D341Med (cell line): ENCODE measurements at regions not wholly inside any gene's neighbourhood (a gene's known extent, or its start where the extent isn't known, plus 50 kb on each side); places are given as distances from the start of the nearest gene placed in this dataset.

Experiments
- DNase-seq: peaks from one replicate; pipeline ENCODE4 v3.0.0; 2012; ENCODE audit warnings: low spot score

GRCh38 chr2:57575700-57576268, 470.8 kb upstream of the VRK2 start:
- no peak for DNase-seq

DNA sequence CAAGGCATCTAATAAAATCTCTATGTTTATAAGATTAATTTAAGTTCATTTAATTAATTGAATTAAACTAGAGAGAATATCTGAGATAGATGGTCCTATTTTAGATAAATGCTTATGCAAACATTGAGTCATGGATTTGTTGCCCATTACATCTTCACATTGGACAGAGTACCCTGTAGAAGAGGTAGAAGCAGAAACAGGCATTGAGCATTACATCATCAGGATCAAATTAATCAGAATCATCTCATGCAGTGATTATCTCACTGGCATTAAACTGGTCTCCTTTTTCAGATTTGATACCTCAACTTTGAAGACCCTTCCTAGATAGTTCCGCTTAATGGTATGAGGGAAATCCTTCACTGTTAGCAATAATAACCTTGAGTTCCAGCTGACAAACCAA, 469.6 kb upstream of the VRK2 start:
- DNase-seq, result no peak

- no peak for DNase-seq
Observed at GRCh38 chr2:57597940-57598339, 448.7 kb upstream of the VRK2 start.

- no peak for DNase-seq
Observed at GRCh38 chr2:57598551-57598950, 448.1 kb upstream of the VRK2 start.

- no peak for DNase-seq
Observed at GRCh38 chr2:57602733-57603132, 443.9 kb upstream of the VRK2 start.

DNA sequence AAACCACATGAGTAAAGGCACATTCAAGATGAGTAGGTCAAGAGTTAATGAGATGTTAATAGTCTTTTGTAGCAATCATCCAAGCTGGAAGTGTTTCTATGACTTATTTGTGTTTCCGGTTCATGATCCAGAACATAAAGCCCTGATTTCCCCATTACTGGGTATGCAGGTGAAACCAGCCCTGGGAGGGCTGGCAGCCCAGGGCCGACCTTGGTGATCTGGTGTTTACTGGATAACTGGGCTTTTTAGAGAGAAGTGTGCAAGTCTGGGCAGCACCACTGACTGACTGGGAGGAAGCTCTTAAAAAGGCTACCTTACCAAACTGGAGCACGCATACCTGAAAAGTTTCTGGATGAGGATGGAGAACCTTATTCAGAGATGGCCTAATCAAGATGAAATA, 431.6 kb upstream of the VRK2 start:
- no peak for DNase-seq

- no peak for DNase-seq
Observed at GRCh38 chr2:57615855-57616556, 430.6 kb upstream of the VRK2 start.

DNA sequence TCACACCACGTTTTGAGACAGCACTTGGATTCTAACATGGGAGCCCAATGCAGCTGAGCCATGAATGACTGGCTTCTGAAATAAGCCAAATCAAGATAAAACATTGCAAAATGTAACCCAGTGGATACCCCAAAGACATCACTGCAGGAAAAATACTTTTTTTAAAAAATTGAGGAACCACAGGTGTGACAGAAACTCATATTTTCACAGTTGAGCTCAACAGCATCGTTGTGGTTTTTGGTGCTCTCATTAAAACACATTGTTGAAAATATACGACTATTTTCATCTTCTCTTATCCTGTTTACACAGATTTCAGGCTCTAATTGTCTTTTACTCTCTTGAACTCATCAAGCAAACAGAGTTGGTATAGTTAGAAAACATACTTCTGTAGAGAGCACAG, 429.3 kb upstream of the VRK2 start:
- no peak for DNase-seq

DNA sequence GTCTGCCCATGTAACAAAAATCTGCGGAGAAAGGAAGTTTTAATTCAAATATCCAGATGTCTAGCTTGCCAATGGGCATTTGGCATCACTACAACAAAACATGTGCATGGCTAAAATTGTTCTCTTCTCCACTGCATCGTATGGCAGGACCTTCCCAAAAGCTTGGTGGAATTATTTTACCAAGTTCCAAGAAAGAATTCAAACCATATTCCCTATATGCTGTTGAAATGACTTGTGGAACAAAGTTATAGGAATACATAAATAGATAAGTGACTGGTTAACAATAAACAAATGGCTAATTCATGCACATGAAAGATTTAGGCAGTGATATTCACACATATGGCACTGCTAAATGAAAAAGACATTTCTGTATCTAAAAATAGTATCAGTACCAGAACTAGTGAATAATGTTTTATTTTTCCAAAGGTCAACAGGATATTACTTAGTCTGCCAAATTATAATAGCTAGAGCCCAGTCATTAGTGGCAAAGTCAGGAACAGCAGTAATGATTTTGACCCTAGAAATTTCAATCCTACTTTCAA, 425.4 kb upstream of the VRK2 start:
- DNase-seq, result no peak

GRCh38 chr2:57622009-57622408, 424.6 kb upstream of the VRK2 start:
- DNase-seq, result no peak

- no peak for DNase-seq
Observed at GRCh38 chr2:57656198-57656597, 390.4 kb upstream of the VRK2 start.

- DNase-seq, result no peak
Observed at GRCh38 chr2:57669570-57669969, 377.0 kb upstream of the VRK2 start.

DNA sequence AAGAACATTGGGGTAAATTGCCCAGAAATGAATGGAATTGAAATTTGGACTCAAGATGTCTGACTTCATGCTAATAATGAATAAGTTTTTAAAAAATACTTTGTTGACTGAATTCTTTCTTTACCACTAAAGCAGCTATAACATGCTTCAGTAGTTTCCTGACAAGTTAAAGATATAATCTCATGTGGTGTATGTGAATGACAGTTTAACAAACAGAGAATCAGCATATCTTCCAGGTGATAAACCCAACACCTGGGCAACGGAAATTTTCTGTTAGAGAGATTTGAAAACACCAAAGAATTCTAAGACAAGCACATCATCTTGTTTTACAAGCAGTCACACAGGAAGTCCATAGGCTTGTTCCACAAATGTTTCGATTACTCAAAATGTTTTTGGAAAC, 372.6 kb upstream of the VRK2 start:
- DNase-seq, result no peak

GRCh38 chr2:57674743-57675142, 371.9 kb upstream of the VRK2 start:
- DNase-seq, result no peak

GRCh38 chr2:57677296-57677695, 369.3 kb upstream of the VRK2 start:
- DNase-seq, result no peak

- no peak for DNase-seq
Observed at GRCh38 chr2:57681650-57682049, 365.0 kb upstream of the VRK2 start.

DNA sequence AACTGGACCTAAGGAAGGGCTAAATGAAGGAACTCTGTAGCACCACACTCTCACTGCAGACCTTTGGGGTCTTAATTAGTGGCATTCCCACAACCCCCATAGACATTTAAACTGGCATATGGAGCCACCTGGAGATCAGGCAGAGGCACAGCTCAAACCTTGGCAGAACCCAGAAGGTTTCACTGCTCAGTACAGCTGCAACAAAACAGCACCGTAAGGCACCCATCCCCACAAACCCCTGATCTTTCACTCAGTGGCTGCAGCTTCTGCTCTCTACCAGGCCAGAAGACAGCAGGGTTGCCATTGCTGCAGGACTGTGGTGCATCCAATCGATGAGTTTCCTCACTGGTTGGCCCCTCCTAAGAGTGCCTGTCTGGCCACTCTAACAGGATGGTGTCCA, 361.6 kb upstream of the VRK2 start:
- DNase-seq, result no peak

DNA sequence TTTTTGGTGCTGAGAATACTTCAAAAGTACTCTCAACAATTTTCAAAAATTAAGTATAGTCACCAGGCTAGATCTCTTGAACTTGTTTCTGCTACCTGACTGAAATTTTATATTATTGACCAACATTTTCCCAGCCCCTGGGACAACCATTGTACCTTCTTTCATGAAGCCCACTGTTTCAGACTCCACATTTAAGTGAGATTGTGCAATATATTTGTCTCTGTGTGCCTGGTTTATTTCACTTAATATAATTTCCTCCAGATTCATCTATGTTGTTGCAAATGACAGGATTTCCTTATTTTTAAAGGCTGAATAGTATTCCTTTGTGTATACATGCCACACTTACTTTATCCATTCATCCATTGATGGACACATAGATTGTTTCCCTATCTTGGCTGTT, 354.2 kb upstream of the VRK2 start:
- no peak for DNase-seq

GRCh38 chr2:57693177-57693576, 353.4 kb upstream of the VRK2 start:
- no peak for DNase-seq

GRCh38 chr2:57693965-57694364, 352.6 kb upstream of the VRK2 start:
- DNase-seq, result no peak

DNA sequence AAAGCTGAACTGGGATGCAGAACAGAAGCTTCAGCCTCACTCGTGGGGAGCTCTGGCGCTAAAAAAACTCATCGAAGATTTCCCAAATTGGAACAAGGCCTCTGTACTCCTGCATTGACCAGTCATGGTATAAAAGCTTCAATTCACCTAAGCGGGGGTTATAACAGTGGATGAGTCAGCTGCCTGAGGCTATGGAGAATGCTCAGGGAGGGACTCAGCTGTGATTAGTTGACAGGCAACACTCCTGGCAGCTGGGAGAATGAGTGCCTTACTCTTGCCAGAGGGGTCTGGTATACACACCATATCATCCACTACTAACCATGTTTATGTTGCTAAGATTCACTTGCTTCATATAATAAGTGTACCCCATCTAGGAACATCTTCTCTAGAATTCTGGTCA, 350.6 kb upstream of the VRK2 start:
- no peak for DNase-seq

- DNase-seq, result no peak
Observed at GRCh38 chr2:57698392-57698791, 348.2 kb upstream of the VRK2 start.

DNA sequence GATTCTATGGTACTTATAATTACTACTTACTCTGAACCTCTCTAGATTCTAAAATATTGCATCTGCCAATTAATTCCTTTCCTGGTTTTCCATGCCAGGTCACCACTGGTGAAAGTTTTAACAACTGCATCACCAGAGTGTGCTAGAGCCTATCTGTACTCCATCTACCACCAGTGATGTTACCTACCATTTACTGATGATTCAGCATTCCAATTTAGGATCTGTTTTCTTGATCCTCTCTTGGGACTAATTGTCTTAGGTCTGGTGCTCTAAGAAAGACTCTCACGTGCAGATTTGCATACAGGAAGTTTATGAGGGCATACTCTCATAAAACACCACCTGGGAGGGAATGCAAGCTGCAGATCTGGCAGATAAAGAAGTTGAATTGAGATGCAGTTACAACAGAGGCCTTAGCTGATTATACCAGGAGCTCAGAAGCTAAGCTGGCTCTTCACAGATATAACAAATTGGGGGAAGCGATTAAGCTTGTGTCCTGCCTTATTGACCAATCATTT, 347.6 kb upstream of the VRK2 start:
- DNase-seq, result no peak

GRCh38 chr2:57701391-57701791, 345.2 kb upstream of the VRK2 start:
- DNase-seq, result no peak
